ENCODE measurements at regions not wholly inside any gene's neighbourhood (a gene's known extent, or its start where the extent isn't known, plus 50 kb on each side); places are given as distances from the start of the nearest gene placed in this dataset.

DNA sequence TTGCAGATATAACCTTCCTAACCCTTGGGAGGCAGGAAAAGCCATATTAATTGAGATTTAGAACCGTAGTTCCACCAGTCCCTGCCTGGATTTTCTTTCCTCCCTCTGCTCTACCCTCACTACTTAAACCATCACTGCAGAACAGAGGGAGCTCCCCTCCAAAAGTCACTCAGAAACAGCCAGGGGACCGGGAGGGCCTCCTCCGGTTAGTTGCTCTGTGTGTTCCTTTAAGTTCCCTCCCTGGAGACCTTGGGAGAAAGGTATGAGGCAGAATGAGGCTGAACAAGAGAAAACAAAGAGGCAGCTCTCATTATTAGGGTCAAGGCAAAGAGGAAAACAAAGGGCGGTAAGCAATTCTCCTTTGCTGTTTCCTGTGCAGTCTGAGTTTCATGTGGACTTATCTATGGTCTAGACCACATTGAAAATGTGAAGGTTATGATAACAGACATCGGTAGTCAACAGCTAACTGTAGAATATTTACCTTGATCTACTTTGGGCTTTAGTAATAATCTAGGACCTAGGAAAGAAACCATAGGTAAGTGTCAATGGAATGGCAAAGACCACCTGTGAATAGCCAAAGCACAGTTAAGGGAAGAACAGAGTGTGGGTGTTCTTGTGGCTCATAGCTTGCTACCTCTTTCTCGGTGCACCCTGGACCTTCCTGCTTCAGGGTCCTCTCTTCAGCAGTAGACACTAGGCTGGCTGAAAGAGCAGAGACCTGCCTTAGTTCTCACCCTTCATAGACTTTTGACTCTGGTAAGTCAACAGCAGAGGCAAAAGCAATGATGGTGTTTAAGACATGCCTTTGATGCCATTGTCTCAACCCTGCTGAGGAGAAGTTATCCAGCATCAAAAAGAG is 250.9 kb upstream of the CITED2 start:
- CTCF ChIA-PET = no interaction called here
- intact Hi-C loops (cut with micrococcal nuclease) = no loop called here
- no peak overlapping the region for H3K27ac Mint-ChIP-seq
- no peak overlapping the region for H3K4me3 Mint-ChIP-seq
- peaks cover 2% of the 10 kb centered on the region for H3K27me3 Mint-ChIP-seq
- no peaks in the 10 kb centered on the region for H3K9me3 Mint-ChIP-seq
- no peaks in the 10 kb centered on the region for H3K4me1 Mint-ChIP-seq
- TF ChIP-seq, protein P1, sequence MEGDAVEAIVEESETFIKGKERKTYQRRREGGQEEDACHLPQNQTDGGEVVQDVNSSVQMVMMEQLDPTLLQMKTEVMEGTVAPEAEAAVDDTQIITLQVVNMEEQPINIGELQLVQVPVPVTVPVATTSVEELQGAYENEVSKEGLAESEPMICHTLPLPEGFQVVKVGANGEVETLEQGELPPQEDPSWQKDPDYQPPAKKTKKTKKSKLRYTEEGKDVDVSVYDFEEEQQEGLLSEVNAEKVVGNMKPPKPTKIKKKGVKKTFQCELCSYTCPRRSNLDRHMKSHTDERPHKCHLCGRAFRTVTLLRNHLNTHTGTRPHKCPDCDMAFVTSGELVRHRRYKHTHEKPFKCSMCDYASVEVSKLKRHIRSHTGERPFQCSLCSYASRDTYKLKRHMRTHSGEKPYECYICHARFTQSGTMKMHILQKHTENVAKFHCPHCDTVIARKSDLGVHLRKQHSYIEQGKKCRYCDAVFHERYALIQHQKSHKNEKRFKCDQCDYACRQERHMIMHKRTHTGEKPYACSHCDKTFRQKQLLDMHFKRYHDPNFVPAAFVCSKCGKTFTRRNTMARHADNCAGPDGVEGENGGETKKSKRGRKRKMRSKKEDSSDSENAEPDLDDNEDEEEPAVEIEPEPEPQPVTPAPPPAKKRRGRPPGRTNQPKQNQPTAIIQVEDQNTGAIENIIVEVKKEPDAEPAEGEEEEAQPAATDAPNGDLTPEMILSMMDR (IDR thresholded peaks at IDR 0.05) = no peak
- ATAC-seq (ENCODE audit: low read depth) (no peak), DNase-seq (no peak)
- POLR2A ChIA-PET = no interaction called here
- no peaks in the 10 kb centered on the region for H3K36me3 Mint-ChIP-seq (ENCODE audit: low read depth)

GRCh38 chr6:139623372-139623771 is 248.9 kb upstream of the CITED2 start:
- H3K4me1 Mint-ChIP-seq = no peaks in the 10 kb centered on the region
- intact Hi-C loops (cut with micrococcal nuclease) = no loop called here
- peaks cover 2% of the 10 kb centered on the region for H3K27me3 Mint-ChIP-seq
- DNase-seq (no peak), ATAC-seq (ENCODE audit: low read depth) (no peak)
- TF ChIP-seq, protein P1 (IDR thresholded peaks at IDR 0.05) = no peak
- no peaks in the 10 kb centered on the region for H3K36me3 Mint-ChIP-seq (ENCODE audit: low read depth)
- H3K4me3 Mint-ChIP-seq = no peak overlapping the region
- H3K9me3 Mint-ChIP-seq = no peaks in the 10 kb centered on the region
- ChIA-PET CTCF (no interaction called here), POLR2A (no interaction called here)
- H3K27ac Mint-ChIP-seq = no peak overlapping the region

GRCh38 chr6:139613496-139613895 is 239.0 kb upstream of the CITED2 start:
- Mint-ChIP-seq H3K9me3 (no peaks in the 10 kb centered on the region), H3K27ac (no peak overlapping the region), H3K27me3 (no peaks in the 10 kb centered on the region), H3K36me3 (ENCODE audit: low read depth) (no peaks in the 10 kb centered on the region), H3K4me3 (no peak overlapping the region), H3K4me1 (no peaks in the 10 kb centered on the region)
- intact Hi-C loops (cut with micrococcal nuclease) = no loop called here
- TF ChIP-seq, protein P1 (IDR thresholded peaks at IDR 0.05) = no peak
- no peak for ATAC-seq (ENCODE audit: low read depth)
- no peak for DNase-seq
- ChIA-PET POLR2A (no interaction called here), CTCF (no interaction called here)

- CTCF ChIA-PET = no interaction called here
- H3K4me3 Mint-ChIP-seq = no peak overlapping the region
- ATAC-seq (ENCODE audit: low read depth) = no peak
- TF ChIP-seq, protein P1 (IDR thresholded peaks at IDR 0.05) = no peak
- H3K4me1 Mint-ChIP-seq = no peaks in the 10 kb centered on the region
- H3K27ac Mint-ChIP-seq = no peak overlapping the region
- no peaks in the 10 kb centered on the region for H3K9me3 Mint-ChIP-seq
- POLR2A ChIA-PET = no interaction called here
- no peaks in the 10 kb centered on the region for H3K36me3 Mint-ChIP-seq (ENCODE audit: low read depth)
- no peaks in the 10 kb centered on the region for H3K27me3 Mint-ChIP-seq
- no peak for DNase-seq
- intact Hi-C loops (cut with micrococcal nuclease) = no loop called here
These were observed 237.7 kb upstream of the CITED2 start for GRCh38 chr6:139612135-139612465.

GRCh38 chr6:139611327-139612134 is 237.1 kb upstream of the CITED2 start:
- ChIA-PET POLR2A (no interaction called here), CTCF (no interaction called here)
- no peaks in the 10 kb centered on the region for H3K27me3 Mint-ChIP-seq
- intact Hi-C loops (cut with micrococcal nuclease) = no loop called here
- H3K27ac Mint-ChIP-seq = no peak overlapping the region
- H3K4me1 Mint-ChIP-seq = no peaks in the 10 kb centered on the region
- no peak overlapping the region for H3K4me3 Mint-ChIP-seq
- no peaks in the 10 kb centered on the region for H3K9me3 Mint-ChIP-seq
- DNase-seq (no peak), ATAC-seq (ENCODE audit: low read depth) (no peak)
- H3K36me3 Mint-ChIP-seq (ENCODE audit: low read depth) = no peaks in the 10 kb centered on the region
- TF ChIP-seq, protein P1 (IDR thresholded peaks at IDR 0.05) = no peak
